ENCODE measurements at regions not wholly inside any gene's neighbourhood (a gene's known extent, or its start where the extent isn't known, plus 50 kb on each side); places are given as distances from the start of the nearest gene placed in this dataset.
"Not testable (repeated sequence)": the region's sequence is repeated elsewhere in the genome, so short reads cannot be mapped to it uniquely, and the experiment has no call there.

GRCh38 chr6:141202626-141203025 lies 930.1 kb upstream of the GJE1 start:
- H3K4me3 ChIP-seq (ENCODE audit: insufficient read length, low read depth) = no peak overlapping the region
- no peaks in the 10 kb centered on the region for H3K27me3 ChIP-seq (ENCODE audit: insufficient read depth, insufficient read length)
- H3K9ac ChIP-seq (ENCODE audit: insufficient read length, low read depth) = no peak overlapping the region
- no peaks in the 10 kb centered on the region for H3K4me1 ChIP-seq (ENCODE audit: insufficient read depth, insufficient read length)
- H3K36me3 ChIP-seq (ENCODE audit: insufficient read depth, insufficient read length, low read length) = no peaks in the 10 kb centered on the region
- no peak for DNase-seq (ENCODE audit: low read depth, low spot score)
- no peaks in the 10 kb centered on the region; the same call in 1 of the 2 replicates for H3K9me3 ChIP-seq (ENCODE audit: insufficient read depth, low read length)
- TF ChIP-seq ZNF274 (IDR thresholded peaks at IDR 0.05; ENCODE audit: low read depth, low read length) (no peak), SUZ12 (IDR thresholded peaks at IDR 0.05; ENCODE audit: extremely low read depth, insufficient read depth, insufficient read length) (no peak), YY1 (IDR thresholded peaks at IDR 0.05; ENCODE audit: insufficient read depth, insufficient read length) (no peak)

DNA sequence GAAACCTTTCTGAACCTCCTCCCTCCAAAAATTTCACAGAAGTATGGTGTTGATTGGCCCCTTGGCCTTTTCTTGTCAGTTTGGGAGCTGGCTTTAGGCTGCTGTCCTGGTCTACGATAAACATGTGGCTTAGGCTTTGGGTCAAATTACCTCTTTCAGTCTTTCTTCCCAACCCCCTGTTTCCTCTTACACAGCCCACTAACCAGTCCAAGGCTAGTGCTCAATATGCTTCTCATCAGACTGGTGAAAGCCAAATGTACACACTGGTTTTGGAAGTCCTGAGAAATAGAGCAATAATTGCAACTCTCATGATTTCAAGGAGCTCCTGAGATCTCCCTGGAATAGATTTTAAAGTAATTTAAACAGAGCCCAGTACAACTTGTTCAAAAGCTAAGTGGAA lies 933.7 kb upstream of the GJE1 start:
- no peak for DNase-seq (ENCODE audit: low read depth, low spot score)
- no peak overlapping the region for H3K4me3 ChIP-seq (ENCODE audit: insufficient read length, low read depth)
- H3K9ac ChIP-seq (ENCODE audit: insufficient read length, low read depth) = no peak overlapping the region
- H3K9me3 ChIP-seq (ENCODE audit: insufficient read depth, low read length) = no peaks in the 10 kb centered on the region
- H3K4me1 ChIP-seq (ENCODE audit: insufficient read depth, insufficient read length) = no peaks in the 10 kb centered on the region
- H3K27me3 ChIP-seq (ENCODE audit: insufficient read depth, insufficient read length) = no peaks in the 10 kb centered on the region
- H3K36me3 ChIP-seq (ENCODE audit: insufficient read depth, insufficient read length, low read length) = no peaks in the 10 kb centered on the region
- TF ChIP-seq ZNF274 (IDR thresholded peaks at IDR 0.05; ENCODE audit: low read depth, low read length) (no peak), YY1 (IDR thresholded peaks at IDR 0.05; ENCODE audit: insufficient read depth, insufficient read length) (no peak), SUZ12 (IDR thresholded peaks at IDR 0.05; ENCODE audit: extremely low read depth, insufficient read depth, insufficient read length) (no peak)

GRCh38 chr6:141195251-141195832 lies 937.4 kb upstream of the GJE1 start:
- Histone ChIP-seq H3K4me1 (ENCODE audit: insufficient read depth, insufficient read length) (no peaks in the 10 kb centered on the region), H3K9ac (ENCODE audit: insufficient read length, low read depth) (no peak overlapping the region), H3K9me3 (ENCODE audit: insufficient read depth, low read length) (peaks cover 20% of the 10 kb centered on the region), H3K27me3 (ENCODE audit: insufficient read depth, insufficient read length) (no peaks in the 10 kb centered on the region), H3K4me3 (ENCODE audit: insufficient read length, low read depth) (no peak overlapping the region), H3K36me3 (ENCODE audit: insufficient read depth, insufficient read length, low read length) (no peaks in the 10 kb centered on the region)
- no peak for DNase-seq (ENCODE audit: low read depth, low spot score)
- no peak for TF ChIP-seq YY1 (IDR thresholded peaks at IDR 0.05; ENCODE audit: insufficient read depth, insufficient read length)
- no peak for TF ChIP-seq ZNF274 (IDR thresholded peaks at IDR 0.05; ENCODE audit: low read depth, low read length)
- TF ChIP-seq SUZ12 (IDR thresholded peaks at IDR 0.05; ENCODE audit: extremely low read depth, insufficient read depth, insufficient read length) = no peak

- H3K9ac ChIP-seq (ENCODE audit: insufficient read length, low read depth) = no peak overlapping the region
- no peak overlapping the region for H3K4me3 ChIP-seq (ENCODE audit: insufficient read length, low read depth)
- no peak for DNase-seq (ENCODE audit: low read depth, low spot score)
- no peaks in the 10 kb centered on the region for H3K4me1 ChIP-seq (ENCODE audit: insufficient read depth, insufficient read length)
- no peaks in the 10 kb centered on the region for H3K27me3 ChIP-seq (ENCODE audit: insufficient read depth, insufficient read length)
- H3K36me3 ChIP-seq (ENCODE audit: insufficient read depth, insufficient read length, low read length) = no peaks in the 10 kb centered on the region
- TF ChIP-seq YY1 (IDR thresholded peaks at IDR 0.05; ENCODE audit: insufficient read depth, insufficient read length) = no peak
- no peak for TF ChIP-seq SUZ12 (IDR thresholded peaks at IDR 0.05; ENCODE audit: extremely low read depth, insufficient read depth, insufficient read length)
- no peak for TF ChIP-seq ZNF274 (IDR thresholded peaks at IDR 0.05; ENCODE audit: low read depth, low read length)
- peaks cover 10% of the 10 kb centered on the region; the same call in 1 of the 2 replicates for H3K9me3 ChIP-seq (ENCODE audit: insufficient read depth, low read length)
Observed at GRCh38 chr6:141183368-141183767, 949.4 kb upstream of the GJE1 start.

- not testable (repeated sequence) for H3K27me3 ChIP-seq (ENCODE audit: insufficient read depth, insufficient read length); H3K4me1 ChIP-seq (ENCODE audit: insufficient read depth, insufficient read length); H3K36me3 ChIP-seq (ENCODE audit: insufficient read depth, insufficient read length, low read length); H3K9ac ChIP-seq (ENCODE audit: insufficient read length, low read depth); H3K4me3 ChIP-seq (ENCODE audit: insufficient read length, low read depth); H3K9me3 ChIP-seq (ENCODE audit: insufficient read depth, low read length); DNase-seq (ENCODE audit: low read depth, low spot score)
Observed at GRCh38 chr6:141175458-141175857, 957.3 kb upstream of the GJE1 start.

DNA sequence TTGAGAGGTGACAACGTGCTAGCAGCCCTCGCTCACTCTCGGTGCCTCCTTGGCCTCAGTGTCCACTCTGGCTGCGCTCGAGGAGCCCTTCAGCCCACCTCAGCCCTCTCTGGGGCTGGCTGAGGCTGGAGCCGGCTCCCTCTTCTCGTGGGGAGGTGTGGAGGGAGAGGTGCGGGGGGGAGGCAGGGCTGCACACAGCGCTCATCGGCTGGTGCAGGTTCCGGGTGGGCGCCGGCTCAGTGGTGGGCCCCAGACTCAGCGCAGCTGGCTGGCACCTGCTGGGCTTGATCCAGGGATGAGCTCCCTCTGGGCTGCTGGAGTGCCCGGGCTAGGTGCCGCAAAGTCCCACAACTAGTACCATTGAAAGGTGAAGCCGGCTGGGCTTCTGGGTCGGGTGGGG lies 957.8 kb upstream of the GJE1 start:
- Histone ChIP-seq H3K36me3 (ENCODE audit: insufficient read depth, insufficient read length, low read length) (no peaks in the 10 kb centered on the region), H3K4me1 (ENCODE audit: insufficient read depth, insufficient read length) (no peaks in the 10 kb centered on the region), H3K27me3 (ENCODE audit: insufficient read depth, insufficient read length) (no peaks in the 10 kb centered on the region), H3K9me3 (ENCODE audit: insufficient read depth, low read length) (no peaks in the 10 kb centered on the region), H3K4me3 (ENCODE audit: insufficient read length, low read depth) (no peak overlapping the region), H3K9ac (ENCODE audit: insufficient read length, low read depth) (no peak overlapping the region)
- TF ChIP-seq YY1 (IDR thresholded peaks at IDR 0.05; ENCODE audit: insufficient read depth, insufficient read length) (no peak), SUZ12 (IDR thresholded peaks at IDR 0.05; ENCODE audit: extremely low read depth, insufficient read depth, insufficient read length) (no peak)
- DNase-seq (ENCODE audit: low read depth, low spot score) = no peak

- TF ChIP-seq YY1 (IDR thresholded peaks at IDR 0.05; ENCODE audit: insufficient read depth, insufficient read length) (no peak), ZNF274 (IDR thresholded peaks at IDR 0.05; ENCODE audit: low read depth, low read length) (no peak), SUZ12 (IDR thresholded peaks at IDR 0.05; ENCODE audit: extremely low read depth, insufficient read depth, insufficient read length) (no peak)
- Histone ChIP-seq H3K4me3 (ENCODE audit: insufficient read length, low read depth) (no peak overlapping the region), H3K9me3 (ENCODE audit: insufficient read depth, low read length) (0 out of 2 replicates have a peak, but pooled peaks cover 1% of the 10 kb centered on the region), H3K27me3 (ENCODE audit: insufficient read depth, insufficient read length) (no peaks in the 10 kb centered on the region), H3K9ac (ENCODE audit: insufficient read length, low read depth) (no peak overlapping the region), H3K36me3 (ENCODE audit: insufficient read depth, insufficient read length, low read length) (no peaks in the 10 kb centered on the region), H3K4me1 (ENCODE audit: insufficient read depth, insufficient read length) (no peaks in the 10 kb centered on the region)
- no peak for DNase-seq (ENCODE audit: low read depth, low spot score)
Observed at GRCh38 chr6:141173529-141173928, 959.2 kb upstream of the GJE1 start.

GRCh38 chr6:141169419-141169818 lies 963.3 kb upstream of the GJE1 start:
- no peak overlapping the region for H3K4me3 ChIP-seq (ENCODE audit: insufficient read length, low read depth)
- H3K27me3 ChIP-seq (ENCODE audit: insufficient read depth, insufficient read length) = no peaks in the 10 kb centered on the region
- TF ChIP-seq YY1 (IDR thresholded peaks at IDR 0.05; ENCODE audit: insufficient read depth, insufficient read length) = no peak
- no peak for TF ChIP-seq SUZ12 (IDR thresholded peaks at IDR 0.05; ENCODE audit: extremely low read depth, insufficient read depth, insufficient read length)
- no peak for TF ChIP-seq ZNF274 (IDR thresholded peaks at IDR 0.05; ENCODE audit: low read depth, low read length)
- no peaks in the 10 kb centered on the region for H3K4me1 ChIP-seq (ENCODE audit: insufficient read depth, insufficient read length)
- no peak overlapping the region for H3K9ac ChIP-seq (ENCODE audit: insufficient read length, low read depth)
- peak; percentile 27 for DNase-seq (ENCODE audit: low read depth, low spot score)
- H3K36me3 ChIP-seq (ENCODE audit: insufficient read depth, insufficient read length, low read length) = no peaks in the 10 kb centered on the region
- peaks cover 9% of the 10 kb centered on the region; the same call in 1 of the 2 replicates for H3K9me3 ChIP-seq (ENCODE audit: insufficient read depth, low read length)
